ENCODE measurements at regions not wholly inside any gene's neighbourhood (a gene's known extent, or its start where the extent isn't known, plus 50 kb on each side); places are given as distances from the start of the nearest gene placed in this dataset.

DNA sequence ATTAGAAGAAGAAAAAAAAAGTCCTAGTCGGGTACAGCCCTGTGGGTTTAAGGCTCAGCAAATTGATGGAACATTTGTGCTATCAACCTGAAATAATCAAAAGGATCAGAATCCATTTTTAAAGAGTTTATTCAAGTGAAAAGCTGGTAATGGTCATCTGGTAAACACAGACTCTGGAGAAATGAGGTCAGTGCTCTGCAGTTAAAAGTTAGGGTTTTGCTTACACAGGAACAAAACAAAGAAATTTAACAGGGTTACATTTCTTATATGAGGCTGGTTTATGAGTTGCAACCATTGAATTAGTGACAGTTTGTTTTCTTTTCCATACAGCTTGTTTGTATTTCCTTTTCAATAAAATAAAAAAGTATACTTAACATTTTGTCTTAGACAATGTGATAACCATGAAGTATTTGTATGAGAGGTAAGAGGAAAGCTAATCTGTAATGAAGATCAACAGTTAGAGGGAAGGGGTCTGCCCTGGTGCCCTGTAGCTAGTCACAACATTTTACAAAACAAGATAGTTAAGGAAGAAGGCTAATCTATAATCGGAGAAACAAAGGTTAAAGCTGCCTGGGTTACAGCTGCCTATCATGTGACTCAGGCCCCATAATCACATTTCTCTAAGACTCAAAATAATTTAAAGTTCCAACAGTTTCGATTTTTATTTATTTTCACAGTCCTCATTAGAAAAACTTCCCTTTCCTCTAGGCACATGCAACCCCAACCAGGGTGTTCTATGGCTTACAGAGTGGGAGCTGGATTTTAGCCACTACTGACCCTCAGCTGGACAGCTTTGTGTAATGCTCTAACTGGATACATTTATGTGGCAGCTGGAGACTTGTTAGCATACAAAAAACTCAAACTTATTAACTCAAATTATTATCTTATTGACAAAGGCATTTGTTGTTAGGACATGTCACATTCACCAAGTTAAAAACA, 98.1 kb upstream of the ACP3 start:
- H3K4me1 ChIP-seq: peaks cover 0 to 6% (median 0%) of the 10 kb centered on the region in 12 donors
- WGBS, 4 donors: 52 to 63% (median 58%) methylated on average over 3 of the region's 3 CpGs
- H3K4me3 ChIP-seq: no peak overlapping the region
- no peak for TF ChIP-seq POLR2A (IDR thresholded peaks at IDR 0.05)
- TF ChIP-seq, protein P1, sequence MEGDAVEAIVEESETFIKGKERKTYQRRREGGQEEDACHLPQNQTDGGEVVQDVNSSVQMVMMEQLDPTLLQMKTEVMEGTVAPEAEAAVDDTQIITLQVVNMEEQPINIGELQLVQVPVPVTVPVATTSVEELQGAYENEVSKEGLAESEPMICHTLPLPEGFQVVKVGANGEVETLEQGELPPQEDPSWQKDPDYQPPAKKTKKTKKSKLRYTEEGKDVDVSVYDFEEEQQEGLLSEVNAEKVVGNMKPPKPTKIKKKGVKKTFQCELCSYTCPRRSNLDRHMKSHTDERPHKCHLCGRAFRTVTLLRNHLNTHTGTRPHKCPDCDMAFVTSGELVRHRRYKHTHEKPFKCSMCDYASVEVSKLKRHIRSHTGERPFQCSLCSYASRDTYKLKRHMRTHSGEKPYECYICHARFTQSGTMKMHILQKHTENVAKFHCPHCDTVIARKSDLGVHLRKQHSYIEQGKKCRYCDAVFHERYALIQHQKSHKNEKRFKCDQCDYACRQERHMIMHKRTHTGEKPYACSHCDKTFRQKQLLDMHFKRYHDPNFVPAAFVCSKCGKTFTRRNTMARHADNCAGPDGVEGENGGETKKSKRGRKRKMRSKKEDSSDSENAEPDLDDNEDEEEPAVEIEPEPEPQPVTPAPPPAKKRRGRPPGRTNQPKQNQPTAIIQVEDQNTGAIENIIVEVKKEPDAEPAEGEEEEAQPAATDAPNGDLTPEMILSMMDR (IDR thresholded peaks at IDR 0.05): no peak
- H3K36me3 ChIP-seq: no peaks in the 10 kb centered on the region
- H3K27me3 ChIP-seq: no peaks in the 10 kb centered on the region
- no peaks in the 10 kb centered on the region for H3K9me3 ChIP-seq
- ATAC-seq (no peak), DNase-seq (no peak)
- intact Hi-C loops (cut with DNase I): no loop called here
- no peak overlapping the region for H3K27ac ChIP-seq

DNA sequence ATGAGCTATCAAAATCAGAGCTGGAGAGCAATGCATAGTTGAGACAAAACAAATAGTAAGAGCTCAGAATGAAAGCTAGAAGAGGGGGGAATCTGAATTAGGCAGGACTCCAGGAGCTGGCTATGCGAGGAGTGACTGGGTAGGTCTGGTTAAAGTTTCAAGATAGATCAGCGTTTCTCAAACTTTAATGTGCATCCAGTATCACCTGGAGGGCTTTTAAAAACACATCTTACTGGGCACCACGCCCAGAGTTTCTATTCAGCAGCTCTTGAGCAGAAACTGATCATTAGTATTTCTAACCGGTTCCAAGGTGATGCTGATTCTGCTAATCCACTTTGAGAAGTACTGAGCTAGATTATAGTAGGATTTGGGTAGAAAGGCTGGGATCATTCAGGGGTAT, 96.2 kb upstream of the ACP3 start:
- Histone ChIP-seq H3K36me3 (no peaks in the 10 kb centered on the region), H3K9me3 (no peaks in the 10 kb centered on the region), H3K27me3 (no peaks in the 10 kb centered on the region), H3K4me3 (no peak overlapping the region), H3K27ac (no peak overlapping the region), H3K4me1 (peaks cover 0 to 6% (median 0%) of the 10 kb centered on the region in 12 donors)
- intact Hi-C loops (cut with DNase I): no loop called here
- WGBS, 4 donors: 72 to 83% (median 77%) methylated on average over 4 of the region's 4 CpGs
- ATAC-seq (no peak), DNase-seq (no peak)
- TF ChIP-seq POLR2A (IDR thresholded peaks at IDR 0.05): no peak
- TF ChIP-seq, protein P1 (IDR thresholded peaks at IDR 0.05): no peak

GRCh38 chr3:132222868-132223538, 94.2 kb upstream of the ACP3 start:
- H3K36me3 ChIP-seq: no peaks in the 10 kb centered on the region

More at GRCh38 chr3:132222868-132223538, 94.2 kb upstream of the ACP3 start:
- Histone ChIP-seq H3K4me1 (peaks cover 0 to 6% (median 0%) of the 10 kb centered on the region in 12 donors), H3K4me3 (no peak overlapping the region), H3K9me3 (no peaks in the 10 kb centered on the region), H3K27me3 (no peaks in the 10 kb centered on the region), H3K27ac (no peak overlapping the region)
- intact Hi-C loops (cut with DNase I): no loop called here
- no peak for TF ChIP-seq POLR2A (IDR thresholded peaks at IDR 0.05)
- TF ChIP-seq, protein P1 (IDR thresholded peaks at IDR 0.05): no peak
- 55 to 69% (median 58%) methylated on average over 6 of the region's 6 CpGs for WGBS, 4 donors
- DNase-seq (no peak), ATAC-seq (no peak)
